Muscle of leg (tissue), 3 donors: ENCODE measurements at regions not wholly inside any gene's neighbourhood (a gene's known extent, or its start where the extent isn't known, plus 50 kb on each side); places are given as distances from the start of the nearest gene placed in this dataset.

Experiments
- DNase-seq: peaks from one replicate; pipeline ENCODE4 v3.0.0; 2013
- H3K27ac ChIP-seq: one replicate; pipeline ENCODE4 v1.5.1; 2013; ENCODE audit warnings: mild to moderate bottlenecking, low read length, control low read depth
- H3K27me3 ChIP-seq: one replicate; pipeline ENCODE4 v1.6.1; 2013; ENCODE audit warnings: low read length; ENCODE audit not compliant: control insufficient read depth, insufficient read depth
- H3K36me3 ChIP-seq: one replicate; pipeline ENCODE4 v1.6.1; 2013; ENCODE audit warnings: low read length; ENCODE audit not compliant: control insufficient read depth, insufficient read depth
- H3K4me1 ChIP-seq: one replicate; pipeline ENCODE4 v1.6.1; 2013; ENCODE audit warnings: low read length; ENCODE audit not compliant: control insufficient read depth, insufficient read depth
- H3K4me3 ChIP-seq: one replicate; pipeline ENCODE4 v1.5.1; 2013; ENCODE audit warnings: low read length, control low read depth
- H3K9me3 ChIP-seq: replicated peaks from 2 replicates; pipeline ENCODE4 v1.6.1; 2013; ENCODE audit warnings: low read depth, low read length; ENCODE audit not compliant: control insufficient read depth
- WGBS: methylation state at CpG from one replicate; pipeline ENCODE4 v1.1.5; 2013; ENCODE audit warnings: missing lambda C conversion rate; ENCODE audit not compliant: insufficient coverage; 5-methylcytosine and 5-hydroxymethylcytosine counted together

- no peaks in the 10 kb centered on the region for H3K36me3 ChIP-seq
- no CpG with 5 or more reads among the region's 3 CpGs for WGBS
- peaks cover 2% of the 10 kb centered on the region for H3K9me3 ChIP-seq
- H3K27ac ChIP-seq: no peak overlapping the region
- no peaks in the 10 kb centered on the region for H3K27me3 ChIP-seq
- no peak overlapping the region for H3K4me3 ChIP-seq
- H3K4me1 ChIP-seq: no peaks in the 10 kb centered on the region
- no peak for DNase-seq
These were observed 631.7 kb upstream of the GRIA3 start for GRCh38 chrX:122552286-122552800.

- DNase-seq: no peak
- WGBS: 69% methylated on average over 2 of the region's 2 CpGs
- H3K27me3 ChIP-seq: no peaks in the 10 kb centered on the region
- no peaks in the 10 kb centered on the region for H3K36me3 ChIP-seq
- no peaks in the 10 kb centered on the region for H3K4me1 ChIP-seq
- H3K4me3 ChIP-seq: no peak overlapping the region
- peaks cover 2% of the 10 kb centered on the region for H3K9me3 ChIP-seq
- H3K27ac ChIP-seq: no peak overlapping the region
These were observed 628.2 kb upstream of the GRIA3 start for GRCh38 chrX:122555925-122556324.

- peaks cover 2% of the 10 kb centered on the region for H3K4me1 ChIP-seq
- H3K36me3 ChIP-seq: no peaks in the 10 kb centered on the region
- no peaks in the 10 kb centered on the region for H3K9me3 ChIP-seq
- H3K27me3 ChIP-seq: no peaks in the 10 kb centered on the region
- no peak overlapping the region for H3K27ac ChIP-seq
- H3K4me3 ChIP-seq: no peak overlapping the region
- DNase-seq: peak; percentile 53
- WGBS: no CpG with 5 or more reads among the region's 1 CpG
These were observed 618.1 kb upstream of the GRIA3 start for GRCh38 chrX:122565952-122566351.

GRCh38 chrX:122566401-122566800 is 617.7 kb upstream of the GRIA3 start:
- peaks cover 2% of the 10 kb centered on the region for H3K4me1 ChIP-seq
- no peaks in the 10 kb centered on the region for H3K9me3 ChIP-seq
- no peak overlapping the region for H3K4me3 ChIP-seq
- H3K36me3 ChIP-seq: no peaks in the 10 kb centered on the region
- no peak overlapping the region for H3K27ac ChIP-seq
- no peaks in the 10 kb centered on the region for H3K27me3 ChIP-seq
- DNase-seq: no peak

- Histone ChIP-seq H3K9me3 (no peaks in the 10 kb centered on the region), H3K36me3 (no peaks in the 10 kb centered on the region), H3K4me3 (no peak overlapping the region), H3K27ac (no peak overlapping the region), H3K27me3 (no peaks in the 10 kb centered on the region), H3K4me1 (peaks cover 2% of the 10 kb centered on the region)
- no peak for DNase-seq
- no CpG with 5 or more reads among the region's 3 CpGs for WGBS
These were observed 616.2 kb upstream of the GRIA3 start for GRCh38 chrX:122567911-122568310.

- no peaks in the 10 kb centered on the region for H3K4me1 ChIP-seq
- H3K36me3 ChIP-seq: no peaks in the 10 kb centered on the region
- DNase-seq: no peak
- H3K27ac ChIP-seq: no peak overlapping the region
- no peaks in the 10 kb centered on the region for H3K9me3 ChIP-seq
- no peak overlapping the region for H3K4me3 ChIP-seq
- 90% methylated on average over 3 of the region's 4 CpGs for WGBS
- H3K27me3 ChIP-seq: no peaks in the 10 kb centered on the region
These were observed 611.6 kb upstream of the GRIA3 start for GRCh38 chrX:122572461-122572860.

GRCh38 chrX:122579036-122579435 is 605.0 kb upstream of the GRIA3 start:
- DNase-seq: no peak

GRCh38 chrX:122579526-122579925 is 604.6 kb upstream of the GRIA3 start:
- Histone ChIP-seq H3K27ac (no peak overlapping the region), H3K4me1 (no peaks in the 10 kb centered on the region), H3K9me3 (no peaks in the 10 kb centered on the region), H3K27me3 (no peaks in the 10 kb centered on the region), H3K36me3 (no peaks in the 10 kb centered on the region), H3K4me3 (no peak overlapping the region)
- no peak for DNase-seq
- no CpG with 5 or more reads among the region's 2 CpGs for WGBS

More at GRCh38 chrX:122579036-122579435, 605.0 kb upstream of the GRIA3 start:
- no CpG with 5 or more reads among the region's 2 CpGs for WGBS
- Histone ChIP-seq H3K36me3 (no peaks in the 10 kb centered on the region), H3K4me3 (no peak overlapping the region), H3K27me3 (no peaks in the 10 kb centered on the region), H3K9me3 (no peaks in the 10 kb centered on the region), H3K27ac (no peak overlapping the region), H3K4me1 (no peaks in the 10 kb centered on the region)

- H3K27me3 ChIP-seq: no peaks in the 10 kb centered on the region
- DNase-seq: peak; percentile 0
- WGBS: 60% methylated on average over 1 of the region's 4 CpGs
- no peaks in the 10 kb centered on the region for H3K4me1 ChIP-seq
- H3K36me3 ChIP-seq: no peaks in the 10 kb centered on the region
- no peaks in the 10 kb centered on the region for H3K9me3 ChIP-seq
- no peak overlapping the region for H3K27ac ChIP-seq
- H3K4me3 ChIP-seq: no peak overlapping the region
These were observed 601.7 kb upstream of the GRIA3 start for GRCh38 chrX:122582280-122582974.

GRCh38 chrX:122582975-122583305 is 601.1 kb upstream of the GRIA3 start:
- H3K27me3 ChIP-seq: no peaks in the 10 kb centered on the region
- no peak for DNase-seq
- no peak overlapping the region for H3K4me3 ChIP-seq

GRCh38 chrX:122583551-122583950 is 600.5 kb upstream of the GRIA3 start:
- Histone ChIP-seq H3K9me3 (no peaks in the 10 kb centered on the region), H3K4me3 (no peak overlapping the region), H3K4me1 (no peaks in the 10 kb centered on the region), H3K27ac (no peak overlapping the region), H3K27me3 (no peaks in the 10 kb centered on the region), H3K36me3 (no peaks in the 10 kb centered on the region)
- no CpG with 5 or more reads among the region's 3 CpGs for WGBS
- no peak for DNase-seq

More at GRCh38 chrX:122582975-122583305, 601.1 kb upstream of the GRIA3 start:
- H3K4me1 ChIP-seq: no peaks in the 10 kb centered on the region
- H3K9me3 ChIP-seq: no peaks in the 10 kb centered on the region
- H3K36me3 ChIP-seq: no peaks in the 10 kb centered on the region
- H3K27ac ChIP-seq: no peak overlapping the region
